ENCODE measurements at regions not wholly inside any gene's neighbourhood (a gene's known extent, or its start where the extent isn't known, plus 50 kb on each side); places are given as distances from the start of the nearest gene placed in this dataset.

DNA sequence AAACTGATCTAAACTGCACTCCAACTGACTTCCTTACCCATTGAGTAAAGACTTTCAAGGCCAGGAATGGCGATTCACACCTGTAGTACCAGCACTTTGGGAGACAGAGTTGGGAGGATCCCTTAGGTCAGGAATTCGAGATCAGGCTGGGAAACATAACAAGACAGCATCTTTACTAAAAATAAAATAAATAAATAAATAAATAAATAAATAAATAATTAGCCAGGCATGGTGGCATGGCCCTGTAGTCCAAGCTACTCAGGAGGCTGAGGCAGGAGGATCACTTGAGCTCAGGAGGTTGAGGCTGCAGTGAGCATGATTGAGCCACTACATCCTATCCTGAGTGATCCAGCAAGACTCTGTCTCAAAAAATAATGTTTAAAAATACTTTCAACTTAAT lies 148.4 kb downstream of the CEMIP2 start:
- TF ChIP-seq POLR2A (IDR thresholded peaks at IDR 0.05; ENCODE audit: low read depth, low read length): no peak
- no peak for TF ChIP-seq POLR2AphosphoS5 (IDR thresholded peaks at IDR 0.05; ENCODE audit: low read depth, low read length)

All from GM12891 (cell line).